HG03175 (cell line): ENCODE measurements at regions not wholly inside any gene's neighbourhood (a gene's known extent, or its start where the extent isn't known, plus 50 kb on each side); places are given as distances from the start of the nearest gene placed in this dataset.
A peak's percentile ranks its signal among the peaks of the same experiment; 100 is the strongest.

ENCODE experiments used
- ATAC-seq: cut with Tn5 transposase; IDR thresholded peaks from one replicate; pipeline ENCODE4 v1.9.1; 2021; ENCODE audit warnings: mild to moderate bottlenecking, moderate library complexity; ENCODE audit not compliant: unreplicated experiment

GRCh38 chr10:58969576-58969975 lies 206.9 kb upstream of the PHYHIPL start:
- ATAC-seq: no peak

DNA sequence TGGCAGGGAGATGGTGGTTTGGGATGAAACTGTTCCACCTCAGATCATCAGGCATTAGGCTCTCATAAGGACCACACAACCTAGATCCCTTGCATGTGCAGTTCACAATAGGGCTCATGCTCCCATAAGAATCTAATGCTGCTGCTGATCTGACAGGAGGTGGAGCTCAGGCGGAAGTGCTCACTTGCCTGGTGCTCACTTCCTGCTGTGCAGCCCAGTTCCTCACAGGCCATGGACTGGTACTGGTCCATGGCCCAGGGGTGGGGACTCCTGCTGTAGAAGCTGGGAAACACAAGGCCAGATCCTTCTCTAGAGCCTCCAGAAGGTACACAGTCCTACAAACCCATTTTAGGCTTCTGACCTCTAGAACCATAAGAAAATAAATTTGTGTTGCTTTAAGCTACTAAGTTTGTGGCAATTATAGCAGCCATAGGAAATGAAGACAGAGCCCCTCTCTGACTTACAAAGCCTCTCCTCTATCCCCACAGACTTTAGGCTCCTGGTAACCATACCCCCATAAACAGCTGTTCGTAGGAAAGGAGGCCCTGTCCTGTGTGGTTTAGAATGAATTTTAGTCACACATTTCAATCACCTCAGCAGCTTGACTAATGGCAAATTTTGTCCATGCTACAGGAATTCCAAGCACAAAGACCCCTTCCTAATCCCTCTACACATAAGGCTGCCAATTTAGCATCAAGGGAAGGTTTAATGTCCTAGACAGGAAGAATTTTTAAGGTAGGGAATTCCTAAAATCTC lies 206.1 kb upstream of the PHYHIPL start:
- no peak for ATAC-seq

DNA sequence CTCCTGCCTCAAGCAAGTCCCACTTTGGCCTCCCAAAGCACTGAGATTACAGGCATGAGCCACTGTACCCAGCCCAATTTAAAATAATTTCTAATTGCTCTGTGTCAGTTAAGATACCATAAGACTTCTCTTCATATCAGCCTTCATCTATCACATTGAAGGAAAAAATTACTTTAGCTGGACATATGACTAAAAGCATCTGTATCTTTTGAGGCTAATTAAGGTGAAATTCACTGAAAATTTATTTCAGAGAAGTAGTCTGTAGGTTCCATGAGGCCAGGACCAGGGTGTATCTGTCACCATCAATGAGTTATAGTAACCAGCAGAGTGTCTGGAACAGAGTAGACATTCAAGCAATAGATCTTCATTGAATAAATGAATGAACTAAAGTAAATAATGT lies 205.2 kb upstream of the PHYHIPL start:
- no peak for ATAC-seq

GRCh38 chr10:58971796-58972491 lies 204.5 kb upstream of the PHYHIPL start:
- no peak for ATAC-seq

- ATAC-seq: no peak
Observed at GRCh38 chr10:58972576-58973234, 203.7 kb upstream of the PHYHIPL start.

DNA sequence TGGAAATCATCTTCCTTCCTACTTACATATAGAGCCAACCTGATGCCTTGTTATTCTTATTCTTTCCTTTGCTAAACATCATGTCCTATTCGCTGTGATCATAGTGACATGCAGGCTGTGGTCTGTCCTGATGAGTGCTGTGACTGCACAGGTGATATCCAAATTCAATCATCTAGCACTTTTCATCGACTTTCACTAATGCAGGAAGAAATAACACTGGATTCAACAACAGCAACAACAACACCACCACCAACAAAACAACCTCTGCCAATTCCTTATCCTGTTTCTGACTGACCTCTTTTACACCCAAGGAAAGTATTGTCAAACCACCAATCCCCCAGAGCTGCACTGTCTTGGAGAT lies 203.2 kb upstream of the PHYHIPL start:
- ATAC-seq: no peak

DNA sequence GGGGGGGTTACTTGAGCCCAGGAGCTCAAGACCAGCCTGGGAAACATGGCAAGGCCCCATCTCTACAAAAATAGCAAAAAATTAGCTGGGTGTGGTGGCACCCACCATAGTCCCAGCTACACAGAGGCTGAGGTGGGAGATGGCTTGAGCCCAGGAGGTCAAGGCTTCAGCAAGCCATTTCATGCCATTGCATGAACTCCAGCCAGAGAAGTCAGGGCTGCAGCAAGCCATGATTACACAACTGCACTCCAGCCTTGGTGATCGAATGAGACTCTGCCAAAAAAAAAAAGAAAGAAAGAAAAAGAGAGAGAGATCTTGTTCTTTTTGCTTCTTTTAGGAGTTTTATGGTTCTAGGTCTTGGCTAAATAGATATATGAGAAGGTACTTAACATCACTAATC lies 200.2 kb upstream of the PHYHIPL start:
- no peak for ATAC-seq

GRCh38 chr10:58979711-58980110 lies 196.7 kb upstream of the PHYHIPL start:
- ATAC-seq: no peak

DNA sequence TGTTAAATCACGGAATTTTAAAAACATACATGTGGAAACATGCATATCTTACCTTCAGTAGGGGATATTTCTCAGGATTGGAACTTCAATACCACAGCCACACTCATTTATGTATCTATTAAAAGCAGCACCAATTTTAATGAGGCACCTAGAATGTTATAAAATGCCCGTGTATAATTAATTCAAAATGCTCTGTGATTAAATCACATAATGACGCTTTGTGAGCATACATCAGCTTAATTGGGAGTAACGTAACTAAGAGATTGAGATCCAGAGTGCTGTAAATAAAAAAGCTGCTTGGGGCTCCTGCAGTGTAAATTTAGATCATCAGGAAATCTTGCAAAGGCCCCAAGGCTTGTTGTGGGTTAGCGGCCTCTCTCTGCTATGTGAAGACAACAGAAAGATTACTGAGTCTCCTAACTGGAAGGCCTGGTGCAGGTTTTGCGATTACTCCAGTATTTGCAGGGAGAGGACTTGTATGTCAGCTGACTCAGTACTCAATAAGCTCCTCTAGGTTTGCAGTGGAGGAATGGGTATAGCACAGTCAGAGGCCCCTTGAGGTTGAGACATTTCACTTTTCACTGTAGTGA lies 195.5 kb upstream of the PHYHIPL start:
- ATAC-seq: no peak

DNA sequence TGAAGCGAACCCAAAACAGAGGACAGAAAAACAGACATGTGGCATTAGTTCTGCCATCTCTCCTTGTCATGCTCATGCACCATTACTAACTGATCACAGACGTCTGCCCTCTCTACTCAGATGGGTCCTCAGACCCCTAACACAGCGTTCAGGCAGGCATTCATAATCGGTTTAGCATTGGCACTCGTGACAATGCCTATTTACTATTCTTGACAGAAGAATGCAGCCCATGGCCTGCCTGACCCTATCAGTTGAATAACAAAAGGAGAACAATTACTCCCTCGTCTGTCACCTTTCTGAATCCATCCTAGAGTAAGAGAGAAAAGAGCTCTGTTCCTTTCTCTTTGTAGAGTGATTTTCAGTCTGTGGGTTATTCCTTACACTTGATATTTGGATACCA lies 194.6 kb upstream of the PHYHIPL start:
- no peak for ATAC-seq

GRCh38 chr10:58982470-58983239 lies 193.8 kb upstream of the PHYHIPL start:
- no peak for ATAC-seq

DNA sequence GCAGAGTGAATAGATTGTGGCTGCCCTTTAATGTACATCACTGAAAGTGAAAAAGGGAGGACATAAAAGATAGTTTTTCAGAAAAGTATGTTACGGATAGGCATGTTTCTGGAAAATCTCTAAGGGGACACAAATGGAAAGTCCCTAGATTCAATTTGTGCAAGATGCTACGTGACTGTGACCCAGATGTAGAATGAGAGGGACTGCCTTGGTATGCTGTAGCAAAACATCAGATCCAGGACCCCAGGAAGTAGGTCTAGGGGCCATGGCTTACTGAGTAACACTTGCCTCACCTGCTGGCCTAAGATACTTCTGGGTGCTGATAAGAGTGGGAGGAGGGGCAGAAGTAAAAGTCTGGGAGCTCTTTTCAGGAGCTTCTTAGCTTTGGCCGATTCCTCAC lies 191.2 kb upstream of the PHYHIPL start:
- ATAC-seq: no peak

- ATAC-seq: no peak
Observed at GRCh38 chr10:58989486-58990039, 186.9 kb upstream of the PHYHIPL start.

- ATAC-seq: no peak
Observed at GRCh38 chr10:58990693-58991092, 185.8 kb upstream of the PHYHIPL start.

- no peak for ATAC-seq
Observed at GRCh38 chr10:58991856-58992255, 184.6 kb upstream of the PHYHIPL start.

DNA sequence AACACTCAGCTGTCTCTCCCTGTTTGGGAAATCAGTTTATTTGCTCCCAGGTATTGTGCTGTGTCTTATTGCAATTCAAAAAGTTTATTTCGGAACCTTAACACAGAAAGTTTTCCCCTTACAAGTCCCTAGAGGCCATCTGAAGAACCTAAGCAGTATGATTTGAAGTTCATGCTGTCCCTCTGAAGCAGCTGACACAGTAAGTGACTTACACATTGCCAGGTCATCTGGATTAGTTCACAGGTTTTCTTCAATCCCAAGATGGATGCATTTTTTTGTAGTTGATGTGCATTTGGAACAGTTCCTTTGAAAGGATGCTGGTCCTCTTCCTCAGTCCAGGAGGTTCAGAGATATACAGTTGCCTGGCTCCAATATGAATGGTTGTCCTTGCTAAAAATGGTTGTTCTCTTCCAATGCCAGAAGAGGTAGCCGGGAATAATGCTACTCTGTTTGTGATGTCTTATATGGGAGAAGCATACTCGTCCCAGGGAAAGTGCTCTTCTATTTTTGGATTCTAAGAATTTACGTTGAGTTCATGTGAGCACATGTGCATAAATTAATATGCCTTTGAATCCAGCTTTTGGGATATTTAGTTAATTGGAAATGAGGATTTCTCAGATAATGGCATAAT lies 183.5 kb upstream of the PHYHIPL start:
- no peak for ATAC-seq

DNA sequence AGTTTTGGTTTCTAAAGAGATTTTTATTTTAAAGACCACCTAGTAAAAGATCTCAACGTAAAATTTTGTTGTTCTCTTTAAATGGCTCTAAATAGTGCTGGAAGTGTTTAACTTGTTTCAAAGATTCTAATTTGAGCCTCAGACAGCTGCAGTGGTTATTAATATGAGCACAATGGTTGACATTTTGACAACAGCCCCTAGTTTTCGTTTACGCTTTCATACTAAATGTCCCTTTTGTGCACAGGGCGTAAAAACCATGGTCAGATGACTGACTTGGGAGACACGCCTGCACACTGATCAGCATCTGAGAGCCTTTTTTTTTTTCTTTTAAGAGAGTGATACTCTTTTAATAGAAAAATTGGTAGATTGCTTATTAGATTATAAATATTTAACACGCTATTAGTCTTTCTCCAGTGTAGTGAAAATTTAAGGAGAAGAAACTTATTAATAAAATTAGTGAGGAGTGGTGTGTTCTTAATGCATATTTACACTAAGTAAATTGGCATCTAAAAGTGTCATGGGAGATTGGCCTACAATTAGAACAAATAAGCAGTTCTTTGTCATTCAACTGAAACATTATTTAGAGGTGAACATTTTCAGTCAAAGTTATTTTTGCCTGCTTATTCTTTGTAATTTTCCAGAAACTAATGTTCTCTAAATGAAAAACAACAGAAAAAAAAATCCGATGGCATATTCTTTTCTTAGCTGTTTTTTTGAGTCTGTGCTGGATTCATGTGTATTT lies 182.8 kb upstream of the PHYHIPL start:
- ATAC-seq: peak; percentile 56

GRCh38 chr10:58994226-58995057 lies 182.0 kb upstream of the PHYHIPL start:
- ATAC-seq: no peak
